ENCODE measurements at regions not wholly inside any gene's neighbourhood (a gene's known extent, or its start where the extent isn't known, plus 50 kb on each side); places are given as distances from the start of the nearest gene placed in this dataset.

GRCh38 chr10:107899075-107899474, 734.6 kb upstream of the SORCS1 start:
- TF ChIP-seq CTCF (IDR thresholded peaks at IDR 0.05 in 8 of 11, conservative IDR thresholded peaks at IDR 0.05 in 3 of 11) (no peak), POLR2AphosphoS5 (IDR thresholded peaks at IDR 0.05) (no peak)

All from spleen (tissue), 7 donors.